Uterus (tissue), 2 donors: ENCODE measurements at regions not wholly inside any gene's neighbourhood (a gene's known extent, or its start where the extent isn't known, plus 50 kb on each side); places are given as distances from the start of the nearest gene placed in this dataset.

Experiments
- POLR2A ChIP-seq, 2 donors: fragments of 450-650 bp; IDR thresholded peaks; one replicate each; pipeline ENCODE4 v1.6.1; 2016; ENCODE audit warnings: antibody characterized with exemption in 2 of 2, mild to moderate bottlenecking in 1 of 2, moderate library complexity in 1 of 2
- TF ChIP-seq, protein P1 (sequence below), 4 experiments: fragments of 200-600 bp in 2 of 4; fragments of 450-650 bp in 2 of 4; sonication (generic) in 2 of 4; IDR thresholded peaks; one replicate each; pipeline ENCODE4 v1.5.1; 2016 to 2019; ENCODE audit warnings: antibody characterized with exemption in 4 of 4, mild to moderate bottlenecking in 2 of 4, moderate library complexity in 1 of 4

DNA sequence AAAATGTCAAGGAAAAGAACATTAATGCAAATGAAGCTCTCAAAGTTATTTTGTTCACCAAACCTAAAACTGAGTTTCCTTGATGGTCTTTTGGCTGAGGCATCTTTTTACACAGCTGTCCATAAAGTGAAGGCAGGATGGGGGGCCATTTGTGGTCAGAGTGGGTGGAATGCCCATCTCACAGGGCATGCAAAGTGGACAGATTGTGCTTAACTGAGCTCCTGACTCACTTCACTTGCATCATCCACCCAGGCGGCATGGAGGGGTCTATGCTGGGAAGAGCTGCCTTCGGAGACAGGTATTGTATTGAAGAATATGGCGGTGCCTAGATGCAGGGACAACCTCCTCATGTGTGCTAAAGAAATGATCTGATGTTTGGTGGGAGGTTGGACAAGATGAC lies 905.3 kb downstream of the KCNMA1 start:
- TF ChIP-seq POLR2A (IDR thresholded peaks at IDR 0.05), result no peak
- TF ChIP-seq, protein P1, sequence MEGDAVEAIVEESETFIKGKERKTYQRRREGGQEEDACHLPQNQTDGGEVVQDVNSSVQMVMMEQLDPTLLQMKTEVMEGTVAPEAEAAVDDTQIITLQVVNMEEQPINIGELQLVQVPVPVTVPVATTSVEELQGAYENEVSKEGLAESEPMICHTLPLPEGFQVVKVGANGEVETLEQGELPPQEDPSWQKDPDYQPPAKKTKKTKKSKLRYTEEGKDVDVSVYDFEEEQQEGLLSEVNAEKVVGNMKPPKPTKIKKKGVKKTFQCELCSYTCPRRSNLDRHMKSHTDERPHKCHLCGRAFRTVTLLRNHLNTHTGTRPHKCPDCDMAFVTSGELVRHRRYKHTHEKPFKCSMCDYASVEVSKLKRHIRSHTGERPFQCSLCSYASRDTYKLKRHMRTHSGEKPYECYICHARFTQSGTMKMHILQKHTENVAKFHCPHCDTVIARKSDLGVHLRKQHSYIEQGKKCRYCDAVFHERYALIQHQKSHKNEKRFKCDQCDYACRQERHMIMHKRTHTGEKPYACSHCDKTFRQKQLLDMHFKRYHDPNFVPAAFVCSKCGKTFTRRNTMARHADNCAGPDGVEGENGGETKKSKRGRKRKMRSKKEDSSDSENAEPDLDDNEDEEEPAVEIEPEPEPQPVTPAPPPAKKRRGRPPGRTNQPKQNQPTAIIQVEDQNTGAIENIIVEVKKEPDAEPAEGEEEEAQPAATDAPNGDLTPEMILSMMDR (IDR thresholded peaks at IDR 0.05), result no peak
